H1 (cell line): ENCODE measurements at regions not wholly inside any gene's neighbourhood (a gene's known extent, or its start where the extent isn't known, plus 50 kb on each side); places are given as distances from the start of the nearest gene placed in this dataset.

Experiments
- CTCF ChIA-PET: fragments of 300-600 bp; sonication (Branson Sonifier 250); formaldehyde crosslinking; loops from one replicate; lab custom pipeline; 2021; ENCODE audit not compliant: partially characterized antibody; lab: Charles Lee
- POLR2A ChIA-PET: fragments of 300-600 bp; sonication (Branson Sonifier 250); formaldehyde crosslinking; loops from one replicate; lab custom pipeline; 2021; ENCODE audit warnings: inconsistent platforms; ENCODE audit not compliant: partially characterized antibody; lab: Charles Lee
- DNase-seq, 2 experiments: peaks; one replicate each; pipeline versions ENCODE4 v3.0.0 to v3.0.0-alpha.2; 2010 to 2022; ENCODE audit warnings: low spot score in 2 of 2, low read depth in 1 of 2, mixed read lengths in 1 of 2
- FAIRE-seq: peaks from 2 replicates; lab custom pipeline; 2011; peaks lifted over from hg19 to GRCh38; lab: Jason Lieb, UNC
- H2AFZ ChIP-seq: 2 replicates; pipeline ENCODE4 v1.8.1; 2012; ENCODE audit warnings: low read length, inconsistent platforms
- H2AK5ac ChIP-seq: 2 replicates; pipeline ENCODE4 v1.6.1; 2013; ENCODE audit warnings: low read depth, low read length
- H2BK120ac ChIP-seq: replicated peaks from 2 replicates; pipeline ENCODE3; 2013; ENCODE audit warnings: low read depth, low read length, inconsistent platforms
- H2BK12ac ChIP-seq: 2 replicates; pipeline ENCODE4 v1.6.1; 2013; ENCODE audit warnings: low read depth, low read length
- H2BK15ac ChIP-seq: 2 replicates; pipeline ENCODE4 v1.6.1; 2013; ENCODE audit warnings: low read length
- H2BK20ac ChIP-seq: 2 replicates; pipeline ENCODE4 v1.6.1; 2013; ENCODE audit warnings: low read length
- H2BK5ac ChIP-seq: 2 replicates; pipeline ENCODE4 v1.6.1; 2013; ENCODE audit warnings: low read depth, low read length
- H3K14ac ChIP-seq: 2 replicates; pipeline ENCODE4 v1.6.1; 2013; ENCODE audit warnings: inconsistent platforms; ENCODE audit not compliant: insufficient read length
- H3K18ac ChIP-seq: 2 replicates; pipeline ENCODE4 v1.6.1; 2013; ENCODE audit warnings: low read length; ENCODE audit errors: extremely low read depth
- H3K23ac ChIP-seq: 2 replicates; pipeline ENCODE4 v1.6.1; 2013; ENCODE audit warnings: inconsistent platforms; ENCODE audit not compliant: insufficient read length
- H3K23me2 ChIP-seq: 2 replicates; pipeline ENCODE4 v1.6.1; 2013; ENCODE audit warnings: low read depth, low read length
- H3K27ac ChIP-seq: 2 replicates; pipeline ENCODE4 v1.6.1; 2011; ENCODE audit warnings: low read depth, low read length, inconsistent platforms
- H3K27me3 ChIP-seq, 4 experiments: replicated peaks in 1 of 4; 1 replicate in 1 of 4; 2 replicates in 3 of 4; pipeline versions ENCODE4 v1.6.1 to v1.8.1; 2011 to 2013; ENCODE audit warnings: low read length in 3 of 4, mild to moderate bottlenecking in 3 of 4, inconsistent platforms in 2 of 4, mixed read lengths in 2 of 4, moderate library complexity in 1 of 4; ENCODE audit not compliant: control insufficient read depth in 3 of 4, insufficient read depth in 3 of 4; ENCODE audit errors: extremely low read depth in 1 of 4
- H3K36me3 ChIP-seq, 4 experiments: 2 replicates each; pipeline versions ENCODE4 v1.6.1 to v1.8.1; 2011 to 2013; ENCODE audit warnings: mild to moderate bottlenecking in 4 of 4, low read length in 3 of 4, moderate library complexity in 2 of 4, control low read depth in 1 of 4, inconsistent platforms in 1 of 4; ENCODE audit not compliant: insufficient read depth in 4 of 4, control insufficient read depth in 2 of 4
- H3K4ac ChIP-seq: replicated peaks from 2 replicates; pipeline ENCODE3; 2013; ENCODE audit warnings: low read length, low read depth, mixed read lengths, inconsistent platforms; ENCODE audit not compliant: insufficient read length
- H3K4me1 ChIP-seq, 4 experiments: replicated peaks in 1 of 4; 1 replicate in 1 of 4; 2 replicates in 3 of 4; pipeline versions ENCODE4 v1.6.1 to v1.8.1; 2011 to 2013; ENCODE audit warnings: low read length in 3 of 4, inconsistent platforms in 2 of 4, mixed read lengths in 1 of 4; ENCODE audit not compliant: insufficient read depth in 4 of 4, control insufficient read depth in 3 of 4
- H3K4me2 ChIP-seq, 2 experiments: 2 replicates each; pipeline versions ENCODE4 v1.6.1 to v1.8.1; 2011 to 2013; ENCODE audit warnings: low read depth in 2 of 2, low read length in 2 of 2, control low read depth in 1 of 2, inconsistent platforms in 1 of 2, mild to moderate bottlenecking in 1 of 2; ENCODE audit not compliant: insufficient read depth in 1 of 2
- H3K4me3 ChIP-seq, 4 experiments: fragments of 200-600, 300-600 bp in 1 of 4; sonication (generic), shearing (Covaris generic), sonication (Bioruptor Twin) in 1 of 4; 2 replicates each; pipeline versions ENCODE4 v1.5.1 to v1.8.1; 2011 to 2016; ENCODE audit warnings: low read length in 4 of 4, low read depth in 3 of 4, control low read depth in 2 of 4, inconsistent platforms in 2 of 4, mild to moderate bottlenecking in 2 of 4, mixed read lengths in 1 of 4, moderate library complexity in 1 of 4; ENCODE audit not compliant: insufficient read depth in 2 of 4; ENCODE audit errors: extremely low read depth in 1 of 4
- H3K56ac ChIP-seq: replicated peaks from 2 replicates; pipeline ENCODE3; 2013; ENCODE audit warnings: low read depth, mild to moderate bottlenecking, mixed read lengths, low read length, inconsistent platforms; ENCODE audit not compliant: insufficient read length
- H3K79me1 ChIP-seq: 2 replicates; pipeline ENCODE4 v1.6.1; 2013; ENCODE audit warnings: low read depth, low read length, control low read depth
- H3K79me2 ChIP-seq, 2 experiments: 2 replicates each; pipeline versions ENCODE4 v1.6.1 to v1.8.1; 2012 to 2013; ENCODE audit warnings: low read length in 2 of 2, mild to moderate bottlenecking in 2 of 2, inconsistent platforms in 1 of 2; ENCODE audit not compliant: insufficient read depth in 2 of 2, control insufficient read depth in 1 of 2
- H3K9ac ChIP-seq, 4 experiments: replicated peaks in 1 of 4; 1 replicate in 1 of 4; 2 replicates in 3 of 4; pipeline versions ENCODE4 v1.6.1 to v1.8.1; 2011 to 2013; ENCODE audit warnings: low read depth in 3 of 4, low read length in 3 of 4, control low read depth in 2 of 4, mild to moderate bottlenecking in 2 of 4, moderate library complexity in 2 of 4, inconsistent platforms in 1 of 4; ENCODE audit errors: extremely low read depth in 1 of 4
- H3K9me3 ChIP-seq, 2 experiments: 2 replicates each; pipeline versions ENCODE4 v1.6.1 to v1.8.1; 2012 to 2013; ENCODE audit warnings: mild to moderate bottlenecking in 2 of 2, moderate library complexity in 2 of 2, control low read depth in 1 of 2, inconsistent platforms in 1 of 2, low read depth in 1 of 2, low read length in 1 of 2, mixed read lengths in 1 of 2; ENCODE audit not compliant: insufficient read depth in 2 of 2
- H4K20me1 ChIP-seq, 2 experiments: replicated peaks in 1 of 2; 2 replicates each; pipeline versions ENCODE3 to v1.8.1; 2011 to 2013; ENCODE audit warnings: inconsistent platforms in 2 of 2, low read length in 2 of 2, mild to moderate bottlenecking in 1 of 2; ENCODE audit not compliant: insufficient read depth in 2 of 2, control insufficient read depth in 1 of 2
- H4K5ac ChIP-seq: 2 replicates; pipeline ENCODE4 v1.6.1; 2013; ENCODE audit warnings: low read length, low read depth, mixed read lengths, inconsistent platforms; ENCODE audit not compliant: insufficient read length
- H4K8ac ChIP-seq: 2 replicates; pipeline ENCODE4 v1.8.0; 2013; ENCODE audit warnings: mild to moderate bottlenecking, moderate library complexity, low read length, inconsistent platforms; ENCODE audit not compliant: insufficient read depth; ENCODE audit errors: extremely low read depth
- H4K91ac ChIP-seq: replicated peaks from 2 replicates; pipeline ENCODE3; 2013; ENCODE audit warnings: low read length, mixed read lengths, inconsistent platforms; ENCODE audit not compliant: insufficient read length
- KDM4A ChIP-seq: IDR thresholded peaks from one replicate; pipeline ENCODE4 v1.7.1; 2012; ENCODE audit warnings: low read depth, mild to moderate bottlenecking, moderate library complexity, low read length, inconsistent platforms; ENCODE audit not compliant: severe bottlenecking
- POLR2A ChIP-seq, 2 experiments: IDR thresholded peaks; 1 replicate in 1 of 2; 2 replicates in 1 of 2; pipeline ENCODE4 v1.6.1; 2011; ENCODE audit warnings: low read depth in 2 of 2, low read length in 2 of 2, mild to moderate bottlenecking in 2 of 2; ENCODE audit errors: control extremely low read depth in 1 of 2
- RAD21 ChIP-seq, 2 experiments: IDR thresholded peaks in 1 of 2; conservative IDR thresholded peaks in 1 of 2; 2 replicates each; pipeline ENCODE4 v1.6.1; 2011; ENCODE audit warnings: low read depth in 2 of 2, low read length in 2 of 2, improper control_type of control experiment in 1 of 2, inconsistent platforms in 1 of 2, mild to moderate bottlenecking in 1 of 2, moderate library complexity in 1 of 2
- YY1 ChIP-seq: IDR thresholded peaks from 2 replicates; pipeline ENCODE4 v1.6.1; 2011; ENCODE audit warnings: low read depth, mild to moderate bottlenecking, low read length
- ZNF274 ChIP-seq: IDR thresholded peaks from 2 replicates; pipeline ENCODE4 v1.7.0; 2012; ENCODE audit warnings: low read length, borderline replicate concordance; ENCODE audit errors: extremely low read depth
- WGBS, 2 experiments: shearing (Covaris generic) in 1 of 2; methylation state at CpG; one replicate each; pipeline versions ENCODE4 v1.1.6 to v1.1.7; 2013 to 2015; ENCODE audit warnings: low lambda C conversion rate in 2 of 2, mixed read lengths in 2 of 2, inconsistent platforms in 1 of 2, low coverage in 1 of 2, missing lambda C conversion rate in 1 of 2; ENCODE audit not compliant: insufficient replicate concordance in 2 of 2, insufficient coverage in 1 of 2, insufficient read length in 1 of 2; ENCODE audit errors: extremely low coverage in 1 of 2, missing lambda C conversion rate in 1 of 2; 5-methylcytosine and 5-hydroxymethylcytosine counted together

- no peak overlapping the region for H3K27ac ChIP-seq
- no peak overlapping the region for H2BK20ac ChIP-seq
- no peak overlapping the region for H4K5ac ChIP-seq
- no peak overlapping the region for H3K14ac ChIP-seq
- ChIA-PET POLR2A (no interaction called here), CTCF (interaction anchor here (1.2 kb wide), 1 partner anchor 9 kb away, joined by 3 read pairs; no protein-coding TSS in a partner anchor)
- no peaks in the 10 kb centered on the region for H4K20me1 ChIP-seq
- peaks cover 0 to 6% (median 3%) of the 10 kb centered on the region in 4 experiments; a peak in 5 of 7 replicates for H3K4me1 ChIP-seq
- no peak overlapping the region for H2BK12ac ChIP-seq
- no peak overlapping the region for H2BK120ac ChIP-seq
- no peaks in the 10 kb centered on the region for H3K23me2 ChIP-seq
- H3K4me2 ChIP-seq = no peak overlapping the region
- H3K9ac ChIP-seq = no peak overlapping the region
- FAIRE-seq (no peak), DNase-seq (no peak)
- no peak overlapping the region for H4K91ac ChIP-seq
- no peak overlapping the region for H2BK5ac ChIP-seq
- no peaks in the 10 kb centered on the region for H3K27me3 ChIP-seq
- no peaks in the 10 kb centered on the region for H3K79me2 ChIP-seq
- H3K23ac ChIP-seq = no peak overlapping the region
- TF ChIP-seq YY1 (no peak), KDM4A (no peak), ZNF274 (no peak), RAD21 (IDR thresholded peaks at IDR 0.05 in 1 of 2, conservative IDR thresholded peaks at IDR 0.05 in 1 of 2; ENCODE audit: low read depth in 2 of 2, low read length in 2 of 2) (no peak), POLR2A (IDR thresholded peaks at IDR 0.05; ENCODE audit: control extremely low read depth in 1 of 2, low read depth in 2 of 2, low read length in 2 of 2) (no peak)
- no peak overlapping the region for H2AFZ ChIP-seq
- H4K8ac ChIP-seq = no peak overlapping the region
- no peak overlapping the region for H3K18ac ChIP-seq
- no peak overlapping the region for H3K56ac ChIP-seq
- no peaks in the 10 kb centered on the region; a peak in 1 of 8 replicates for H3K36me3 ChIP-seq
- WGBS, 2 experiments = 88% methylated on average over 2 of the region's 2 CpGs; no CpG with 5 or more reads in 1 of the 2 experiments
- no peaks in the 10 kb centered on the region for H3K79me1 ChIP-seq
- no peak overlapping the region for H3K4ac ChIP-seq
- H2BK15ac ChIP-seq = no peak overlapping the region
- no peaks in the 10 kb centered on the region; a peak in 1 of 4 replicates for H3K9me3 ChIP-seq
- no peak overlapping the region for H2AK5ac ChIP-seq
- H3K4me3 ChIP-seq = no peak overlapping the region
Measured at GRCh38 chr14:42517806-42518500, 911.3 kb downstream of the LRFN5 start.
